Upper lobe of left lung (tissue), 6 donors: ENCODE measurements at regions not wholly inside any gene's neighbourhood (a gene's known extent, or its start where the extent isn't known, plus 50 kb on each side); places are given as distances from the start of the nearest gene placed in this dataset.

Experiments used
- ATAC-seq, 2 donors: fragments of 200-7000 bp; cut with Tn5 transposase; one replicate each; pipeline ENCODE4 v1.9.1; 2022; ENCODE audit warnings: mild to moderate bottlenecking in 2 of 2, moderate library complexity in 2 of 2; ENCODE audit not compliant: low FRiP score in 2 of 2
- DNase-seq, 2 donors: peaks; one replicate each; pipeline ENCODE4 v3.0.0-alpha.2; 2019 to 2020
- H3K27ac ChIP-seq, 4 donors: fragments of 200-600 bp; sonication (generic); one replicate each; pipeline ENCODE4 v1.5.1; 2016 to 2019
- H3K27me3 ChIP-seq, 4 donors: fragments of 200-600 bp; sonication (generic); one replicate each; pipeline ENCODE4 v1.5.1; 2017 to 2019
- H3K36me3 ChIP-seq, 4 donors: fragments of 200-600 bp; sonication (generic); one replicate each; pipeline ENCODE4 v1.5.1; 2016 to 2019
- H3K4me1 ChIP-seq, 4 donors: fragments of 200-600 bp; sonication (generic); one replicate each; pipeline ENCODE4 v1.5.1; 2018 to 2019
- H3K4me3 ChIP-seq, 4 donors: fragments of 200-600 bp; sonication (generic); one replicate each; pipeline ENCODE4 v1.5.1; 2017 to 2019; ENCODE audit warnings: mild to moderate bottlenecking in 2 of 4, moderate library complexity in 1 of 4
- H3K9me3 ChIP-seq, 4 donors: fragments of 200-600 bp; sonication (generic); one replicate each; pipeline ENCODE4 v1.5.1; 2018 to 2019
- CTCF ChIP-seq, 6 experiments: fragments of 450-650 bp in 4 of 6; fragments of 200-600 bp in 2 of 6; sonication (generic) in 2 of 6; IDR thresholded peaks; one replicate each; pipeline ENCODE4 v1.5.1; 2016 to 2019; ENCODE audit warnings: antibody characterized with exemption in 6 of 6
- EP300 ChIP-seq, 4 donors: sonication (generic); formaldehyde crosslinking; IDR thresholded peaks; one replicate each; pipeline ENCODE4 v1.5.1; 2017; ENCODE audit warnings: antibody characterized with exemption in 4 of 4, control low read depth in 2 of 4
- POLR2A ChIP-seq, 4 donors: fragments of 450-650 bp; IDR thresholded peaks; one replicate each; pipeline ENCODE4 v1.5.1; 2016 to 2017; ENCODE audit warnings: antibody characterized with exemption in 4 of 4, mild to moderate bottlenecking in 2 of 4
- POLR2AphosphoS5 ChIP-seq, 2 donors: sonication (generic); formaldehyde crosslinking; IDR thresholded peaks; one replicate each; pipeline ENCODE4 v1.5.1; 2017; ENCODE audit warnings: antibody characterized with exemption in 2 of 2
- WGBS, 2 donors: methylation state at CpG; one replicate each; pipeline ENCODE4 v1.1.5; 2017 to 2018; 5-methylcytosine and 5-hydroxymethylcytosine counted together
- donor health status: DM: no; HTN: no; CAD: no; lungs with moderate emphysema.
- donor health status: DM: no; HTN: yes; CAD: no; lungs with severe emphysema.

DNA sequence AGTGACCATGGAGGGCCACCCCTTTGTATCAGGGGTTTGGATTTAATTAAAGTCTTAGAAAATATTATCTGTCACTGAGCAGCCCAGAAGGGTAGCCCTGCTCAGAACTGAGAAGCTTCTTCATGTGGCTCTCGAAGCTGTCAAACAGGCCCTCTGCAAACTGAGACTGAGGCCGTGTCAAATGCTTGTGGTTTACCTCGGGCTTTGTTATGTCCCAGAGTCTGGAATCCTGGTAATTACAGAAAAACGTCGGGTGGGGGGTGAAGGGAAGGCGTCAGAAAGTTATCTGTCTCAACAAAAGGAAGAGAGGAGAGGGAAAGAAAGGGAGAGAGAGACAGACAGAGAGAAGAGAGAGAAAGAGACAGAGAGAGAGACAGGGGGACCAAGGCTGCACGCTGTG lies 200.8 kb downstream of the BMP7 start:
- no peak for DNase-seq
- 18 to 27% methylated on average over 7 of the region's 7 CpGs for WGBS, 2 donors

GRCh38 chr20:57066126-57066900 lies 200.1 kb downstream of the BMP7 start:
- H3K27me3 ChIP-seq = no peaks in the 10 kb centered on the region
- 77 to 78% methylated on average over 11 of the region's 11 CpGs for WGBS, 2 donors
- H3K27ac ChIP-seq = no peak overlapping the region
- ATAC-seq (no peak), DNase-seq (no peak)
- no peaks in the 10 kb centered on the region for H3K36me3 ChIP-seq
- TF ChIP-seq POLR2A (IDR thresholded peaks at IDR 0.05) (no peak), CTCF (IDR thresholded peaks at IDR 0.05) (no peak), POLR2AphosphoS5 (IDR thresholded peaks at IDR 0.05) (no peak), EP300 (IDR thresholded peaks at IDR 0.05) (no peak)
- H3K9me3 ChIP-seq = no peaks in the 10 kb centered on the region
- no peaks in the 10 kb centered on the region for H3K4me1 ChIP-seq
- H3K4me3 ChIP-seq = no peak overlapping the region

More for the DNA sequence above, 200.8 kb downstream of the BMP7 start:
- TF ChIP-seq POLR2AphosphoS5 (IDR thresholded peaks at IDR 0.05) (no peak), CTCF (IDR thresholded peaks at IDR 0.05) (no peak), EP300 (IDR thresholded peaks at IDR 0.05) (no peak), POLR2A (IDR thresholded peaks at IDR 0.05) (no peak)
- H3K27me3 ChIP-seq = no peaks in the 10 kb centered on the region
- no peaks in the 10 kb centered on the region for H3K9me3 ChIP-seq
- H3K4me1 ChIP-seq = no peaks in the 10 kb centered on the region
- H3K4me3 ChIP-seq = no peak overlapping the region
- H3K27ac ChIP-seq = no peak overlapping the region
- ATAC-seq = no peak
- H3K36me3 ChIP-seq = no peaks in the 10 kb centered on the region

DNA sequence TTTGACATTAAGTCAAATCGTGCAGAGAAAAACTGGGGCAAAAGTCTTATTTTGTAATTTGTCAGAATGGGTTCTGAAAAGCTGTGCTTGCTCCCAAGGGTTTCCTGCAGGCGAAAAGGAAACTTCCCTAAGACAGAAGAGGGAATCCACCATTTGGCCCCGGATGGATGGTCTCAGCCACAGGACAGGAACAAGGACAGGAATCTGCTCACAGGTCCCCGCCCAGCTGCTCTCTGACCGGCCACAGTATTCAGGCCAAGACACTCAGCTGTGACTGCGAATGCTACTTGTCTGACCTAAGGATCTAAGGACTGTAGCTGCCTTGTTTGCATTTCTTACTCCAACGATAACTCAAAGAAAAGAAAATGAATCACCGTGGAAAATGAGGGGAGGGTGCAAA lies 197.0 kb downstream of the BMP7 start:
- 51 to 56% methylated on average over 8 of the region's 8 CpGs for WGBS, 2 donors
- no peak for DNase-seq
- H3K4me1 ChIP-seq = no peaks in the 10 kb centered on the region
- H3K36me3 ChIP-seq = no peaks in the 10 kb centered on the region
- ATAC-seq = no peak
- no peaks in the 10 kb centered on the region for H3K9me3 ChIP-seq
- no peak overlapping the region for H3K4me3 ChIP-seq
- no peaks in the 10 kb centered on the region for H3K27me3 ChIP-seq
- no peak for TF ChIP-seq POLR2A (IDR thresholded peaks at IDR 0.05)
- TF ChIP-seq POLR2AphosphoS5 (IDR thresholded peaks at IDR 0.05) = no peak
- TF ChIP-seq EP300 (IDR thresholded peaks at IDR 0.05) = no peak
- TF ChIP-seq CTCF (IDR thresholded peaks at IDR 0.05) = no peak
- no peak overlapping the region for H3K27ac ChIP-seq

DNA sequence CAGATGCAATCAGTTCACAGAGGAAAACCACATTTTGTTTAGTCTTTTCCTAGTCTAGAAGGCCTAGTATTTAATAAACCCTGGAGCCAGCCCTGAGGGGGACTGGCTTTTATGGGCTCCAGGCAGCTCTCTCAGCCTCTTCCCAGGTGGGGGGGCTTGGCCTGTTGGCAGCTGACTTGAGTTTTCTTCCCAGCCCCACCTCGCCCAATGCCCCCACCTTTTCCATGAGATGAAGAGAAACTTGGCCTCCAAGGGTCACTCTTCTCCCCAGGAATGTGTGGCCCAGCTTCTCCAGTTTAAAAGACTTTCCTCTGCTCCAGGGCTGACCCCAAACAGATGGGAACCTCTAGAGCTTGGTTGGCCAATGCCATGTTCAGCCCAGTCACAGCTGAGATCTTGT lies 196.1 kb downstream of the BMP7 start:
- DNase-seq = no peak
- TF ChIP-seq POLR2A (IDR thresholded peaks at IDR 0.05) (no peak), POLR2AphosphoS5 (IDR thresholded peaks at IDR 0.05) (no peak), CTCF (IDR thresholded peaks at IDR 0.05) (no peak), EP300 (IDR thresholded peaks at IDR 0.05) (no peak)
- no peak overlapping the region for H3K4me3 ChIP-seq
- no peaks in the 10 kb centered on the region for H3K27me3 ChIP-seq
- ATAC-seq = no peak
- H3K36me3 ChIP-seq = no peaks in the 10 kb centered on the region
- H3K9me3 ChIP-seq = no peaks in the 10 kb centered on the region
- 78 to 100% methylated on average over 1 of the region's 1 CpG for WGBS, 2 donors
- no peak overlapping the region for H3K27ac ChIP-seq
- H3K4me1 ChIP-seq = no peaks in the 10 kb centered on the region

DNA sequence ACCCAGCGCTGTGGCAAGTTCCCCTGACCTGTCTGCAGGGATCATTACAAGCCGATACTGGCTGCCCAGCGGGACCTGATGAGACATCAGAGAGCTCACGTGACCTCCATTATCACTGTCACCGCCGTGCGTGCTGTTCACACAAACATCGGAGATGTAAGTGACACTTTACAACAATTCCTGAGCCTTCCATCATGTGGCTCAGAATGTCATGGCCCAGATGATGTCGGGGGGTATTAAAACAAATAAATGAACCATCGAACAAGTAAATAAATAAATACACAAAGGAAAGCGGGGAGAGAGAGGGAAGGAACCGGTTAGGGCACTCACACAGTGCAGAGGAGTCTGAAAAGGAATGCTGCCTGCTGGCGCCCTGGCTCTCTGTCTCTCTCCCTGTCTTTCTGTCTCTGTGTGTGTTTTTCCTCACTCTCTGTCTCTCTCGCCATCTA lies 195.1 kb downstream of the BMP7 start:
- ATAC-seq (no peak), DNase-seq (no peak)
- Histone ChIP-seq H3K27me3 (no peaks in the 10 kb centered on the region), H3K27ac (no peak overlapping the region), H3K36me3 (no peaks in the 10 kb centered on the region), H3K4me1 (no peaks in the 10 kb centered on the region), H3K4me3 (no peak overlapping the region), H3K9me3 (no peaks in the 10 kb centered on the region)
- 4 to 6% methylated on average over 14 of the region's 14 CpGs for WGBS, 2 donors
- TF ChIP-seq EP300 (IDR thresholded peaks at IDR 0.05) (no peak), CTCF (IDR thresholded peaks at IDR 0.05) (no peak), POLR2A (IDR thresholded peaks at IDR 0.05) (no peak)
